ENCODE measurements at regions not wholly inside any gene's neighbourhood (a gene's known extent, or its start where the extent isn't known, plus 50 kb on each side); places are given as distances from the start of the nearest gene placed in this dataset.
A peak's percentile ranks its signal among the peaks of the same experiment; 100 is the strongest.

GRCh38 chr5:58115811-58116210, 344.1 kb downstream of the PLK2 start:
- H3K27me3 ChIP-seq (ENCODE audit: insufficient read depth, low read length, poor library complexity, severe bottlenecking), result no peaks in the 10 kb centered on the region
- Mint-ChIP-seq H3K4me3 (no peak overlapping the region), H3K4me1 (no peaks in the 10 kb centered on the region), H3K27me3 (no peaks in the 10 kb centered on the region), H3K27ac (no peak overlapping the region), H3K36me3 (no peaks in the 10 kb centered on the region), H3K9me3 (peaks cover 0 to 9% (median 2%) of the 10 kb centered on the region in 5 donors)
- POLR2A ChIA-PET, result no interaction called here
- no peaks in the 10 kb centered on the region for H3K9me3 ChIP-seq (ENCODE audit: low read length)
- no peaks in the 10 kb centered on the region for H3K4me1 ChIP-seq (ENCODE audit: insufficient read depth, low read length)
- no peak overlapping the region for H3K27ac ChIP-seq (ENCODE audit: low read depth, low read length)
- no peak overlapping the region for H3K4me3 ChIP-seq (ENCODE audit: low read length)
- no peak for DNase-seq
- H3K36me3 ChIP-seq (ENCODE audit: insufficient read depth, low read length), result no peaks in the 10 kb centered on the region
- CTCF ChIA-PET, result no interaction called here

GRCh38 chr5:58114324-58114723, 345.6 kb downstream of the PLK2 start:
- no peak for DNase-seq
- no peaks in the 10 kb centered on the region for H3K27me3 ChIP-seq (ENCODE audit: insufficient read depth, low read length, poor library complexity, severe bottlenecking)
- H3K9me3 ChIP-seq (ENCODE audit: low read length), result no peaks in the 10 kb centered on the region
- H3K36me3 ChIP-seq (ENCODE audit: insufficient read depth, low read length), result no peaks in the 10 kb centered on the region
- H3K4me1 Mint-ChIP-seq, result no peaks in the 10 kb centered on the region
- no peak overlapping the region for H3K27ac ChIP-seq (ENCODE audit: low read depth, low read length)
- peaks cover 0 to 9% (median 2%) of the 10 kb centered on the region in 5 donors for H3K9me3 Mint-ChIP-seq
- H3K4me3 ChIP-seq (ENCODE audit: low read length), result no peak overlapping the region
- H3K27me3 Mint-ChIP-seq, result no peaks in the 10 kb centered on the region
- H3K36me3 Mint-ChIP-seq, result no peaks in the 10 kb centered on the region
- no peak overlapping the region for H3K4me3 Mint-ChIP-seq
- CTCF ChIA-PET, result no interaction called here
- no peak overlapping the region for H3K27ac Mint-ChIP-seq
- no peaks in the 10 kb centered on the region for H3K4me1 ChIP-seq (ENCODE audit: insufficient read depth, low read length)
- POLR2A ChIA-PET, result no interaction called here

GRCh38 chr5:58113172-58113571, 346.7 kb downstream of the PLK2 start:
- Mint-ChIP-seq H3K36me3 (no peaks in the 10 kb centered on the region), H3K4me1 (no peaks in the 10 kb centered on the region), H3K27ac (no peak overlapping the region), H3K9me3 (peaks cover 0 to 9% (median 2%) of the 10 kb centered on the region in 5 donors), H3K27me3 (no peaks in the 10 kb centered on the region), H3K4me3 (peak overlapping the region in 1 of 7 donors; percentile 29)
- Histone ChIP-seq H3K27ac (ENCODE audit: low read depth, low read length) (no peak overlapping the region), H3K4me1 (ENCODE audit: insufficient read depth, low read length) (no peaks in the 10 kb centered on the region), H3K36me3 (ENCODE audit: insufficient read depth, low read length) (no peaks in the 10 kb centered on the region), H3K27me3 (ENCODE audit: insufficient read depth, low read length, poor library complexity, severe bottlenecking) (no peaks in the 10 kb centered on the region), H3K4me3 (ENCODE audit: low read length) (no peak overlapping the region), H3K9me3 (ENCODE audit: low read length) (no peaks in the 10 kb centered on the region)
- ChIA-PET CTCF (no interaction called here), POLR2A (no interaction called here)
- DNase-seq, result no peak

GRCh38 chr5:58108511-58108910, 351.4 kb downstream of the PLK2 start:
- Histone ChIP-seq H3K36me3 (ENCODE audit: insufficient read depth, low read length) (no peaks in the 10 kb centered on the region), H3K27me3 (ENCODE audit: insufficient read depth, low read length, poor library complexity, severe bottlenecking) (no peaks in the 10 kb centered on the region), H3K27ac (ENCODE audit: low read depth, low read length) (no peak overlapping the region), H3K4me1 (ENCODE audit: insufficient read depth, low read length) (no peaks in the 10 kb centered on the region), H3K4me3 (ENCODE audit: low read length) (no peak overlapping the region), H3K9me3 (ENCODE audit: low read length) (no peaks in the 10 kb centered on the region)
- Mint-ChIP-seq H3K36me3 (no peaks in the 10 kb centered on the region), H3K27me3 (no peaks in the 10 kb centered on the region), H3K4me3 (no peak overlapping the region), H3K27ac (no peak overlapping the region), H3K4me1 (no peaks in the 10 kb centered on the region), H3K9me3 (peaks cover 0 to 9% (median 2%) of the 10 kb centered on the region in 5 donors)
- ChIA-PET POLR2A (no interaction called here), CTCF (no interaction called here)
- DNase-seq, result no peak

GRCh38 chr5:58107704-58108103, 352.2 kb downstream of the PLK2 start:
- Histone ChIP-seq H3K27ac (ENCODE audit: low read depth, low read length) (no peak overlapping the region), H3K36me3 (ENCODE audit: insufficient read depth, low read length) (no peaks in the 10 kb centered on the region), H3K4me1 (ENCODE audit: insufficient read depth, low read length) (no peaks in the 10 kb centered on the region), H3K4me3 (ENCODE audit: low read length) (no peak overlapping the region), H3K27me3 (ENCODE audit: insufficient read depth, low read length, poor library complexity, severe bottlenecking) (no peaks in the 10 kb centered on the region), H3K9me3 (ENCODE audit: low read length) (no peaks in the 10 kb centered on the region)
- Mint-ChIP-seq H3K4me3 (no peak overlapping the region), H3K27me3 (peaks cover 0 to 2% of the 10 kb centered on the region in 2 donors), H3K36me3 (no peaks in the 10 kb centered on the region), H3K4me1 (no peaks in the 10 kb centered on the region), H3K9me3 (peaks cover 0 to 7% (median 2%) of the 10 kb centered on the region in 5 donors), H3K27ac (no peak overlapping the region)
- CTCF ChIA-PET, result no interaction called here
- POLR2A ChIA-PET, result no interaction called here
- no peak for DNase-seq

- no peak overlapping the region for H3K4me3 ChIP-seq (ENCODE audit: low read length)
- H3K4me3 Mint-ChIP-seq, result no peak overlapping the region
- H3K27ac ChIP-seq (ENCODE audit: low read depth, low read length), result no peak overlapping the region
- POLR2A ChIA-PET, result no interaction called here
- H3K36me3 Mint-ChIP-seq, result no peaks in the 10 kb centered on the region
- H3K27me3 ChIP-seq (ENCODE audit: insufficient read depth, low read length, poor library complexity, severe bottlenecking), result no peaks in the 10 kb centered on the region
- no peaks in the 10 kb centered on the region for H3K4me1 ChIP-seq (ENCODE audit: insufficient read depth, low read length)
- H3K4me1 Mint-ChIP-seq, result no peaks in the 10 kb centered on the region
- DNase-seq, result no peak
- CTCF ChIA-PET, result no interaction called here
- H3K9me3 ChIP-seq (ENCODE audit: low read length), result no peaks in the 10 kb centered on the region
- no peaks in the 10 kb centered on the region for H3K36me3 ChIP-seq (ENCODE audit: insufficient read depth, low read length)
- no peak overlapping the region for H3K27ac Mint-ChIP-seq
- peaks cover 0 to 8% (median 0%) of the 10 kb centered on the region in 5 donors for H3K9me3 Mint-ChIP-seq
- H3K27me3 Mint-ChIP-seq, result peaks cover 0 to 4% of the 10 kb centered on the region in 2 donors
Observed at GRCh38 chr5:58106754-58107410, 353.0 kb downstream of the PLK2 start.

- H3K27me3 ChIP-seq (ENCODE audit: insufficient read depth, low read length, poor library complexity, severe bottlenecking), result no peaks in the 10 kb centered on the region
- Mint-ChIP-seq H3K36me3 (no peaks in the 10 kb centered on the region), H3K27me3 (peaks cover 0 to 5% of the 10 kb centered on the region in 2 donors), H3K4me3 (no peak overlapping the region), H3K4me1 (no peaks in the 10 kb centered on the region), H3K9me3 (peaks cover 0 to 8% (median 0%) of the 10 kb centered on the region in 5 donors), H3K27ac (no peak overlapping the region)
- DNase-seq, result no peak
- H3K27ac ChIP-seq (ENCODE audit: low read depth, low read length), result no peak overlapping the region
- CTCF ChIA-PET, result no interaction called here
- H3K36me3 ChIP-seq (ENCODE audit: insufficient read depth, low read length), result no peaks in the 10 kb centered on the region
- POLR2A ChIA-PET, result no interaction called here
- H3K4me1 ChIP-seq (ENCODE audit: insufficient read depth, low read length), result no peaks in the 10 kb centered on the region
- H3K4me3 ChIP-seq (ENCODE audit: low read length), result no peak overlapping the region
- no peaks in the 10 kb centered on the region for H3K9me3 ChIP-seq (ENCODE audit: low read length)
Observed at GRCh38 chr5:58105836-58106235, 354.1 kb downstream of the PLK2 start.

GRCh38 chr5:58099257-58099656, 360.6 kb downstream of the PLK2 start:
- Mint-ChIP-seq H3K4me1 (no peaks in the 10 kb centered on the region), H3K27me3 (peaks cover 0 to 5% of the 10 kb centered on the region in 2 donors), H3K27ac (no peak overlapping the region), H3K4me3 (no peak overlapping the region), H3K36me3 (no peaks in the 10 kb centered on the region), H3K9me3 (peaks cover 0 to 4% (median 2%) of the 10 kb centered on the region in 5 donors)
- POLR2A ChIA-PET, result no interaction called here
- no peaks in the 10 kb centered on the region for H3K36me3 ChIP-seq (ENCODE audit: insufficient read depth, low read length)
- no peak overlapping the region for H3K27ac ChIP-seq (ENCODE audit: low read depth, low read length)
- CTCF ChIA-PET, result no interaction called here
- H3K4me1 ChIP-seq (ENCODE audit: insufficient read depth, low read length), result no peaks in the 10 kb centered on the region
- DNase-seq, result no peak
- no peaks in the 10 kb centered on the region for H3K27me3 ChIP-seq (ENCODE audit: insufficient read depth, low read length, poor library complexity, severe bottlenecking)
- no peaks in the 10 kb centered on the region for H3K9me3 ChIP-seq (ENCODE audit: low read length)
- no peak overlapping the region for H3K4me3 ChIP-seq (ENCODE audit: low read length)

- no peaks in the 10 kb centered on the region for H3K36me3 Mint-ChIP-seq
- no peaks in the 10 kb centered on the region for H3K27me3 ChIP-seq (ENCODE audit: insufficient read depth, low read length, poor library complexity, severe bottlenecking)
- no peak overlapping the region for H3K27ac Mint-ChIP-seq
- ChIA-PET CTCF (no interaction called here), POLR2A (no interaction called here)
- DNase-seq, result no peak
- H3K4me1 Mint-ChIP-seq, result no peaks in the 10 kb centered on the region
- peaks cover 0 to 2% (median 0%) of the 10 kb centered on the region in 5 donors for H3K9me3 Mint-ChIP-seq
- no peak overlapping the region for H3K4me3 ChIP-seq (ENCODE audit: low read length)
- H3K4me1 ChIP-seq (ENCODE audit: insufficient read depth, low read length), result no peaks in the 10 kb centered on the region
- no peaks in the 10 kb centered on the region for H3K9me3 ChIP-seq (ENCODE audit: low read length)
- no peak overlapping the region for H3K4me3 Mint-ChIP-seq
- H3K27me3 Mint-ChIP-seq, result peaks cover 0 to 2% of the 10 kb centered on the region in 2 donors
- no peak overlapping the region for H3K27ac ChIP-seq (ENCODE audit: low read depth, low read length)
- no peaks in the 10 kb centered on the region for H3K36me3 ChIP-seq (ENCODE audit: insufficient read depth, low read length)
Observed at GRCh38 chr5:58094031-58094430, 365.9 kb downstream of the PLK2 start.

Measured in CD8-positive, alpha-beta memory T cell (primary cell).